PFSK-1 (cell line): ENCODE measurements at regions not wholly inside any gene's neighbourhood (a gene's known extent, or its start where the extent isn't known, plus 50 kb on each side); places are given as distances from the start of the nearest gene placed in this dataset.

Source experiments
- FOXP2 ChIP-seq: optimal IDR thresholded peaks from 2 replicates; pipeline ENCODE3; 2011; ENCODE audit warnings: borderline replicate concordance, control low read depth, inconsistent platforms; ENCODE audit not compliant: insufficient read depth; ENCODE audit errors: extremely low read length, extremely low read depth
- POLR2AphosphoS5 ChIP-seq: IDR thresholded peaks from 2 replicates; pipeline ENCODE4 v1.6.1; 2012; ENCODE audit warnings: low read depth, mild to moderate bottlenecking, control low read depth, low read length, moderate library complexity
- REST ChIP-seq, 2 experiments: IDR thresholded peaks; 2 replicates each; pipeline versions ENCODE4 v1.6.1 to v1.8.0; 2011 to 2012; ENCODE audit warnings: low read depth in 2 of 2, low read length in 2 of 2, control low read depth in 1 of 2, inconsistent platforms in 1 of 2, mild to moderate bottlenecking in 1 of 2, moderate library complexity in 1 of 2; ENCODE audit not compliant: insufficient read depth in 1 of 2
- SIN3A ChIP-seq: IDR thresholded peaks from 2 replicates; pipeline ENCODE4 v1.6.1; 2012; ENCODE audit warnings: mild to moderate bottlenecking, low read length, moderate library complexity, borderline replicate concordance; ENCODE audit not compliant: insufficient read depth
- TAF1 ChIP-seq: IDR thresholded peaks from 2 replicates; pipeline ENCODE4 v1.6.1; 2012; ENCODE audit warnings: low read length, control low read depth, borderline replicate concordance; ENCODE audit not compliant: insufficient read depth

DNA sequence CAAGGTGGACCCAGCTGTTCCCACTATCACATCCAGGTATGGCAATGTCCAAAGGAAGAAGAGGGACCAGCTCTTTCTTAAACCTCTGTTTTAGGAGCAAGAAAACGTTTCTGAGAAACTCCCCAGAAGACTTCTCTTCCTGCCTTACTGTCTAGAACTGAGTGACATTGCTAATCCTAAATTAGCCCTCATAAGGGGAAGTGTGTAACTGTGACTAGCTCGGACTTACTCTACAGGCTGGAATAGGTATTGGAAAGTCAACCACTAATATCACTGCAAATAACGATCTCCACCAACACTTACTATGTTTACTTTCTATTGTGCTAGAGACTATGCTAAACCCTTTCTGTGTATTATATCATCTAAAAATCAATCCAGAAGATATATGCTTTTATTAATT lies 49.9 kb upstream of the RELN start:
- TF ChIP-seq POLR2AphosphoS5 (no peak), FOXP2 (no peak), REST (IDR thresholded peaks at IDR 0.05; ENCODE audit: insufficient read depth in 1 of 2, low read depth in 2 of 2, low read length in 2 of 2) (no peak), TAF1 (no peak), SIN3A (no peak)
